Body of pancreas (tissue), 4 donors: ENCODE measurements at regions not wholly inside any gene's neighbourhood (a gene's known extent, or its start where the extent isn't known, plus 50 kb on each side); places are given as distances from the start of the nearest gene placed in this dataset.

ENCODE experiments used
- ATAC-seq: fragments of 150-250 bp; one replicate; pipeline ENCODE4 v1.9.1; 2016
- DNase-seq, 4 donors: peaks; one replicate each; pipeline ENCODE4 v3.0.0-alpha.2; 2019
- H3K27ac ChIP-seq, 4 donors: fragments of 200-600 bp; sonication (generic); 1 replicate in 3 of 4; 2 replicates in 1 of 4; pipeline versions ENCODE4 v1.5.1 to v1.6.1; 2016 to 2019; ENCODE audit warnings: mild to moderate bottlenecking in 1 of 4, mixed read lengths in 1 of 4, moderate library complexity in 1 of 4
- H3K27me3 ChIP-seq, 2 donors: fragments of 200-600 bp; sonication (generic); one replicate each; pipeline ENCODE4 v1.6.0; 2016; ENCODE audit warnings: mild to moderate bottlenecking in 1 of 2
- H3K36me3 ChIP-seq, 2 donors: fragments of 200-600 bp; sonication (generic); replicated peaks in 1 of 2; 2 replicates each; pipeline ENCODE4 v1.5.1; 2016; ENCODE audit warnings: low read depth in 2 of 2; ENCODE audit not compliant: insufficient read depth in 1 of 2
- H3K4me1 ChIP-seq: fragments of 200-600 bp; sonication (generic); one replicate; pipeline ENCODE4 v1.6.0; 2016
- H3K4me3 ChIP-seq, 2 donors: fragments of 200-600 bp; sonication (generic); 1 replicate in 1 of 2; 2 replicates in 1 of 2; pipeline ENCODE4 v1.5.1; 2016 to 2019
- H3K9me3 ChIP-seq, 3 donors: fragments of 200-600 bp; sonication (generic); 1 replicate in 2 of 3; 2 replicates in 1 of 3; pipeline ENCODE4 v1.5.1; 2016
- CTCF ChIP-seq, 7 experiments: fragments of 450-650 bp in 4 of 7; fragments of 200-600 bp in 3 of 7; sonication (generic) in 3 of 7; IDR thresholded peaks; one replicate each; pipeline ENCODE4 v1.5.1; 2016 to 2019; ENCODE audit warnings: antibody characterized with exemption in 7 of 7
- POLR2A ChIP-seq, 3 donors: fragments of 450-650 bp; IDR thresholded peaks; one replicate each; pipeline ENCODE4 v1.6.1; 2016; ENCODE audit warnings: antibody characterized with exemption in 3 of 3, mild to moderate bottlenecking in 2 of 3
- WGBS, 2 donors: methylation state at CpG; one replicate each; pipeline ENCODE4 v1.1.5; 2017; 5-methylcytosine and 5-hydroxymethylcytosine counted together
- intact Hi-C: fragments of 100-400 bp; cut with DNase I; formaldehyde crosslinking; loops from one replicate; pipeline ENCODE4 v1.15.1; 2023

GRCh38 chr14:97456462-97456861, 659.3 kb downstream of the VRK1 start:
- peaks cover 5% of the 10 kb centered on the region for H3K4me1 ChIP-seq
- no peak for DNase-seq
- ATAC-seq, result no peak
- H3K4me3 ChIP-seq, result no peak overlapping the region
- no peaks in the 10 kb centered on the region for H3K27me3 ChIP-seq
- H3K27ac ChIP-seq, result no peak overlapping the region
- no peak for TF ChIP-seq POLR2A (IDR thresholded peaks at IDR 0.05)
- no peak for TF ChIP-seq CTCF (IDR thresholded peaks at IDR 0.05)
- no peaks in the 10 kb centered on the region for H3K9me3 ChIP-seq
- no peaks in the 10 kb centered on the region for H3K36me3 ChIP-seq
- WGBS, 2 donors, result 67 to 72% methylated on average over 9 of the region's 9 CpGs
- intact Hi-C loops, result no loop called here

DNA sequence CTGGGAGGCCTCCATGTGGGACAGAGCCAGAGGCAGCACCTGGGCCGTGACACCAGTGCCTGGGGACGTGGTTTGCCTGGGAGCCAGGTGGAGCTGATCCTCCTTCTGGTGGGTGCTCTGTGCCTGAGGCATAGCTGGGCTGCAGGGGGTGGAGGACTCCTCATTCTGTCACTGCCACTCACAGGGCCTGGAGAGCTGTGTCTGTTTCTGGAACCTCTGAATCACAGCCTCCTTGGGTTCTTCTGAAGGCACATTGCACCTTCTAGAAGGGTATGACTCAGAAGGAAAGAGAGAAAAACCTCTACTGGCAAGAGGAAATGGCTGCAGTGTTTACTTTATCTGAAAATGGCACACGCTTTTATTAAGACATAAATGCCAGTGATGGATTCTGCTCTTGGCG, 659.8 kb downstream of the VRK1 start:
- DNase-seq (no peak), ATAC-seq (no peak)
- Histone ChIP-seq H3K4me3 (no peak overlapping the region), H3K27ac (no peak overlapping the region), H3K36me3 (no peaks in the 10 kb centered on the region), H3K4me1 (peaks cover 5% of the 10 kb centered on the region), H3K9me3 (peaks cover 0 to 4% (median 0%) of the 10 kb centered on the region in 3 donors), H3K27me3 (no peaks in the 10 kb centered on the region)
- intact Hi-C loops, result no loop called here
- TF ChIP-seq POLR2A (IDR thresholded peaks at IDR 0.05), result no peak
- no peak for TF ChIP-seq CTCF (IDR thresholded peaks at IDR 0.05)
- 69 to 71% methylated on average over 4 of the region's 4 CpGs for WGBS, 2 donors

DNA sequence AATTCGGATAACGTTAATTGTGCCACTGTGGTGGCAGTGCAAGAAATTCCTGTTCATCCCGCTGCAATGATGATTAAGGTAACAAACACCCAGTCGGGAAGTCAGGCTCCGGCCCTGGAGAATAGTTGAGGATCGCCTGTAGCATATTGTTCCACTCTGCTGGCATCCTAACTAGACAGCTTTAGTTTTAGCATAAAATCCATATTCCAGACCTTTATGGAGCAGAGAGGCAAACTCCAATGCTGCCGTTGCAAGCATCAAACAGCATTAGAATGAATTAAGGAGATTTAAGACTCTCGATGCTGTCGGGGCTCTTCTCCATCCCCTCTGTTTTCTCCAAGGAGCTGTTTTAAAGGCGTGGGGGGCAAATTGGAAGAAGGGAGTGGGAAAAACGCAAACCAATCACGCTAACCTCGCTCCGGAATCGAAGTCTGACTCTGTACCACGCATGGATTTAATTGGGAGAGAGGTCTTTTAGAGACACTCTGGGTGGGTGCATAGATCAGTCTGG, 660.4 kb downstream of the VRK1 start:
- WGBS, 2 donors, result 84% methylated on average over 16 of the region's 16 CpGs
- TF ChIP-seq CTCF (IDR thresholded peaks at IDR 0.05) (no peak), POLR2A (IDR thresholded peaks at IDR 0.05) (no peak)
- Histone ChIP-seq H3K4me3 (no peak overlapping the region), H3K4me1 (peaks cover 5% of the 10 kb centered on the region), H3K27ac (no peak overlapping the region), H3K27me3 (no peaks in the 10 kb centered on the region), H3K9me3 (peaks cover 0 to 9% (median 0%) of the 10 kb centered on the region in 3 donors), H3K36me3 (no peaks in the 10 kb centered on the region)
- DNase-seq, result no peak
- ATAC-seq, result no peak
- intact Hi-C loops, result no loop called here

- Histone ChIP-seq H3K4me3 (no peak overlapping the region), H3K36me3 (no peaks in the 10 kb centered on the region), H3K4me1 (peaks cover 5% of the 10 kb centered on the region), H3K27ac (no peak overlapping the region), H3K27me3 (no peaks in the 10 kb centered on the region), H3K9me3 (peaks cover 0 to 9% (median 0%) of the 10 kb centered on the region in 3 donors)
- no peak for DNase-seq
- WGBS, 2 donors, result 32 to 40% methylated on average over 9 of the region's 9 CpGs
- no peak for ATAC-seq
- intact Hi-C loops, result no loop called here
- no peak for TF ChIP-seq POLR2A (IDR thresholded peaks at IDR 0.05)
- TF ChIP-seq CTCF (IDR thresholded peaks at IDR 0.05), result no peak
Measured at GRCh38 chr14:97458255-97458654, 661.1 kb downstream of the VRK1 start.
